ENCODE measurements at regions not wholly inside any gene's neighbourhood (a gene's known extent, or its start where the extent isn't known, plus 50 kb on each side); places are given as distances from the start of the nearest gene placed in this dataset.

DNA sequence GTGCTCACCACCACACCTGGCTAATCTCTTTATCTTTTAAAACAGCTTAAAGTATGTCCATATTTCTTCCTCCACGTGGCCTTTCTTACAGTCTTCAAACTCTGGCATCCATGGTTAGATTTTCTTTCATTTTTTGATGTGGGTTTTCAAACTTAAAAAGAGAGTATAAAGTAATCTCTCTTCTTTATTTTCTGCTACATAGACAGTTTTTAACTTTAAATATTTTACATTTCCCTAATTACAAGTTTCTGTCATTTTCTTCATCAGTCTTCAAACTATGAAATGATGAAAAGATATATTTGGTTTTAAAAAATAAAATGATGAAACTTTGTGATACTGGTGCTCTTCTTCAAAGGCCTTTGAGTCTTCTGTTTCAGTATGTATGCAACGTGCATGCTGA lies 143.5 kb upstream of the ESRRG start:
- Histone ChIP-seq H3K36me3 (no peaks in the 10 kb centered on the region), H3K4me3 (no peak overlapping the region), H3K9me3 (no peaks in the 10 kb centered on the region), H3K27me3 (no peaks in the 10 kb centered on the region), H3K4me1 (no peaks in the 10 kb centered on the region), H3K27ac (no peak overlapping the region)
- TF ChIP-seq EP300 (IDR thresholded peaks at IDR 0.05): no peak
- no peak for TF ChIP-seq POLR2AphosphoS5 (IDR thresholded peaks at IDR 0.05)
- TF ChIP-seq, protein P1, sequence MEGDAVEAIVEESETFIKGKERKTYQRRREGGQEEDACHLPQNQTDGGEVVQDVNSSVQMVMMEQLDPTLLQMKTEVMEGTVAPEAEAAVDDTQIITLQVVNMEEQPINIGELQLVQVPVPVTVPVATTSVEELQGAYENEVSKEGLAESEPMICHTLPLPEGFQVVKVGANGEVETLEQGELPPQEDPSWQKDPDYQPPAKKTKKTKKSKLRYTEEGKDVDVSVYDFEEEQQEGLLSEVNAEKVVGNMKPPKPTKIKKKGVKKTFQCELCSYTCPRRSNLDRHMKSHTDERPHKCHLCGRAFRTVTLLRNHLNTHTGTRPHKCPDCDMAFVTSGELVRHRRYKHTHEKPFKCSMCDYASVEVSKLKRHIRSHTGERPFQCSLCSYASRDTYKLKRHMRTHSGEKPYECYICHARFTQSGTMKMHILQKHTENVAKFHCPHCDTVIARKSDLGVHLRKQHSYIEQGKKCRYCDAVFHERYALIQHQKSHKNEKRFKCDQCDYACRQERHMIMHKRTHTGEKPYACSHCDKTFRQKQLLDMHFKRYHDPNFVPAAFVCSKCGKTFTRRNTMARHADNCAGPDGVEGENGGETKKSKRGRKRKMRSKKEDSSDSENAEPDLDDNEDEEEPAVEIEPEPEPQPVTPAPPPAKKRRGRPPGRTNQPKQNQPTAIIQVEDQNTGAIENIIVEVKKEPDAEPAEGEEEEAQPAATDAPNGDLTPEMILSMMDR (IDR thresholded peaks at IDR 0.05): no peak
- TF ChIP-seq POLR2A (IDR thresholded peaks at IDR 0.05): no peak
- no peak for DNase-seq
- 59 to 62% methylated on average over 2 of the region's 2 CpGs for WGBS, 2 donors
- intact Hi-C loops (cut with DNase I): no loop called here

DNA sequence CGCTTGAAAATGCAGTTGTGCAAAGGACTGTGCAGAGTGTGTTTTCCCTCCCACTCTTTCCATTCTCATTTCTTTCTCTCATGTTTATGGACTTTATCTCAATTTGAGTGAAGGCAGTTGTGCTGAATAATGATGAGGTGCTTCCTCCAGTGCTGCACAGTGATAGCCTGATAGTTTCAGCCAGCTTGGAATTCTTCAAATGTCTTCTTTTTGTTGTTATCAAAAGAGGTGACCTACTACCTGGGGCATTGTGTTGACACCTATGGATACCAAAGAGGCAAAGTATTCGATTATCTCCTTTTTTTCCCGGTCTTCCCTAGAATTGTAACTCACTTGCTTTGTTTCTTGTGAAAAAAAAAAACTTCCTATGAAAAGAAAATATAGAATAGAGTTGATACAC lies 132.6 kb upstream of the ESRRG start:
- intact Hi-C loops (cut with DNase I): no loop called here
- no peak overlapping the region for H3K4me3 ChIP-seq
- no peaks in the 10 kb centered on the region for H3K27me3 ChIP-seq
- H3K4me1 ChIP-seq: peaks cover 0 to 9% (median 0%) of the 10 kb centered on the region in 4 donors
- H3K36me3 ChIP-seq: no peaks in the 10 kb centered on the region
- DNase-seq: no peak
- H3K27ac ChIP-seq: no peak overlapping the region
- H3K9me3 ChIP-seq: no peaks in the 10 kb centered on the region
- TF ChIP-seq POLR2A (IDR thresholded peaks at IDR 0.05): no peak
- no peak for TF ChIP-seq POLR2AphosphoS5 (IDR thresholded peaks at IDR 0.05)
- TF ChIP-seq, protein P1 (IDR thresholded peaks at IDR 0.05): no peak
- TF ChIP-seq EP300 (IDR thresholded peaks at IDR 0.05): no peak
- 83 to 88% methylated on average over 3 of the region's 3 CpGs for WGBS, 2 donors

DNA sequence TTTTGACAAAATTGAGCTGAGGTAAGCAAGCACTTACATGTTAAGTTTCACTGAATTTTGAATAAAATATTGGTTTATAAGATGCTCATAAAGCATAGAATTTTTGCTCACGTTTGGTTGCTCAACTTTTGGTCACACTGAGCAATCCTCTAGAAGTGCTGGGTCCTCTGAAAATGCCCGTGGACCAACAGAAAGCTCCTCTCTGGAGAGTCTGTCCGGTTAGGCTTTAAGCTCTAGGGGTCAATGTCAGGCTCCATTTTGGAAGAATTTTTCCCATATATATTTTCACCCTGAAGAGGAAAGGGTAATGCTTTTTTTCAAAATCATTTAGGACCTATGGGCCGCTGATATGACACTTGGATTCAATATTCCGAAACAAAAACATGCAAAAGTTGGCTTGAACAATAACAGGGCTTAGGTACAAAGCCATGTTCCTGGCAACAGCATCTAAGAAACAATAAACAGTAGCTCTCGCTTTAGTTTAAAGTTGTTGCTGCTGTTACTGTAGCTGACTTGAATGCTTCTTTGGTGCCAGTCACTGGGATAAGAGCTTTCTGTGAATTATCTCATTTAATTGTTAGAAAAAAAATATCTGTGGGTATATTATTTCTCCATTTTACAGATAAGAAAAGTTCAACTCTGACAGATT lies 131.7 kb upstream of the ESRRG start:
- H3K27ac ChIP-seq: peak overlapping the region in 1 of 4 donors; percentile 48
- no peak for DNase-seq

DNA sequence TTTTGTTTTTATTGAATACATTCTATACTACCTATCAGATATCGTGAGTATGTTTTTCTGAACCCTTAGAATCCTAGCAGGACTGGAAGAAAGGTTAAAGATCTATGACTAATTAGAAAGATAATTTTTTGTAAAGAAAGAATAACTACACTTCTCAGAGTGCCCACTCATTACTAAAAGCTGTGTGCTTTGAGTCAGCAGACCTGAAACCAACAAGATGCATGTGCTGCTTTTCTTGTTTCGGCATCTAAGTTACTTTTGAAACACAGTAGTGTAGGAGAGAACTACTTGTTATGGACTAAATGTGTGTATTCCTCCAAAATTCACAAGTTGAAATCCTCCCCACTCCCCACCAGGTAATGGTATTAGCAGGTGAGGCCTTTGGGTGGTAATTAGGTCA lies 127.8 kb upstream of the ESRRG start:
- 89 to 94% methylated on average over 2 of the region's 2 CpGs for WGBS, 2 donors
- intact Hi-C loops (cut with DNase I): no loop called here
- H3K4me3 ChIP-seq: no peak overlapping the region

More for the DNA sequence above, 131.7 kb upstream of the ESRRG start:
- Histone ChIP-seq H3K4me1 (peaks cover 0 to 9% (median 0%) of the 10 kb centered on the region in 4 donors), H3K4me3 (no peak overlapping the region), H3K9me3 (no peaks in the 10 kb centered on the region), H3K27me3 (no peaks in the 10 kb centered on the region), H3K36me3 (no peaks in the 10 kb centered on the region)
- WGBS, 2 donors: 75 to 82% methylated on average over 6 of the region's 6 CpGs
- intact Hi-C loops (cut with DNase I): no loop called here
- TF ChIP-seq, protein P1 (IDR thresholded peaks at IDR 0.05): no peak
- TF ChIP-seq POLR2A (IDR thresholded peaks at IDR 0.05): no peak
- TF ChIP-seq EP300 (IDR thresholded peaks at IDR 0.05): no peak

DNA sequence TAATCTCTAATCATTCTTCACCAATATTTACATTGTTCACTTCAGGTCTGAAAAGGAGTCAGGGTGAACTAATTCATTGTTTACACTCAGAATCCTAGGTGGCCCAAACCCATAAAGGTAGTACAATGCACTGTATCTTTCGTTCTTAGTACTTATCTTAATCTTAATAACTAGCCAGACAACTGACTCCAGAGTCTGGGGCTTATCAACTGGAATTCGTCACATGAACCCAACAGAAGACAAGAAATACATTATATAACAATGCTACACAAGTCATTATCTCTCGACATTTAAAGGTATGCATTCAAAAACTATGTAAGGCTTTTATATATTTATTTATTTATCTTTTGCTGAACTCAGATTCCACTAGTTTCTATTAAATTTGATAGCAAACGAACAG lies 125.9 kb upstream of the ESRRG start:
- no peaks in the 10 kb centered on the region for H3K9me3 ChIP-seq
- H3K27me3 ChIP-seq: no peaks in the 10 kb centered on the region
- H3K4me3 ChIP-seq: no peak overlapping the region
- intact Hi-C loops (cut with DNase I): no loop called here
- no peaks in the 10 kb centered on the region for H3K36me3 ChIP-seq
- H3K4me1 ChIP-seq: no peaks in the 10 kb centered on the region
- no peak for DNase-seq
- 72 to 77% methylated on average over 4 of the region's 4 CpGs for WGBS, 2 donors
- H3K27ac ChIP-seq: no peak overlapping the region
- TF ChIP-seq, protein P1 (IDR thresholded peaks at IDR 0.05): no peak
- no peak for TF ChIP-seq POLR2AphosphoS5 (IDR thresholded peaks at IDR 0.05)
- no peak for TF ChIP-seq EP300 (IDR thresholded peaks at IDR 0.05)
- TF ChIP-seq POLR2A (IDR thresholded peaks at IDR 0.05): no peak

More for the DNA sequence above, 127.8 kb upstream of the ESRRG start:
- Histone ChIP-seq H3K27ac (no peak overlapping the region), H3K27me3 (no peaks in the 10 kb centered on the region), H3K4me1 (peaks cover 0 to 9% (median 0%) of the 10 kb centered on the region in 4 donors), H3K36me3 (no peaks in the 10 kb centered on the region), H3K9me3 (no peaks in the 10 kb centered on the region)
- TF ChIP-seq POLR2AphosphoS5 (IDR thresholded peaks at IDR 0.05): no peak
- TF ChIP-seq POLR2A (IDR thresholded peaks at IDR 0.05): no peak
- TF ChIP-seq EP300 (IDR thresholded peaks at IDR 0.05): no peak
- DNase-seq: no peak
